ENCODE measurements at regions not wholly inside any gene's neighbourhood (a gene's known extent, or its start where the extent isn't known, plus 50 kb on each side); places are given as distances from the start of the nearest gene placed in this dataset.
A peak's percentile ranks its signal among the peaks of the same experiment; 100 is the strongest.

- TF ChIP-seq CTCF (conservative IDR thresholded peaks at IDR 0.05; ENCODE audit: control insufficient read depth, insufficient read depth, low read depth, low read length), result no peak
- DNase-seq (ENCODE audit: low read depth), result no peak
- no peak overlapping the region for H3K4me3 ChIP-seq (ENCODE audit: control insufficient read depth, low read depth, low read length)
Observed at GRCh38 chr10:108905821-108906220, 1017.5 kb downstream of the XPNPEP1 start.

- TF ChIP-seq CTCF (conservative IDR thresholded peaks at IDR 0.05; ENCODE audit: control insufficient read depth, insufficient read depth, low read depth, low read length), result no peak
- DNase-seq (ENCODE audit: low read depth), result no peak
- no peak overlapping the region for H3K4me3 ChIP-seq (ENCODE audit: control insufficient read depth, low read depth, low read length)
Observed at GRCh38 chr10:108905171-108905570, 1018.1 kb downstream of the XPNPEP1 start.

GRCh38 chr10:108904163-108904838, 1019.0 kb downstream of the XPNPEP1 start:
- DNase-seq (ENCODE audit: low read depth), result peak; percentile 68
- TF ChIP-seq CTCF (conservative IDR thresholded peaks at IDR 0.05; ENCODE audit: control insufficient read depth, insufficient read depth, low read depth, low read length), result no peak
- H3K4me3 ChIP-seq (ENCODE audit: control insufficient read depth, low read depth, low read length), result no peak overlapping the region

GRCh38 chr10:108902619-108903285, 1020.6 kb downstream of the XPNPEP1 start:
- no peak for TF ChIP-seq CTCF (conservative IDR thresholded peaks at IDR 0.05; ENCODE audit: control insufficient read depth, insufficient read depth, low read depth, low read length)
- no peak for DNase-seq (ENCODE audit: low read depth)
- no peak overlapping the region for H3K4me3 ChIP-seq (ENCODE audit: control insufficient read depth, low read depth, low read length)

GRCh38 chr10:108901781-108902618, 1021.3 kb downstream of the XPNPEP1 start:
- no peak for DNase-seq (ENCODE audit: low read depth)
- TF ChIP-seq CTCF (conservative IDR thresholded peaks at IDR 0.05; ENCODE audit: control insufficient read depth, insufficient read depth, low read depth, low read length), result no peak
- H3K4me3 ChIP-seq (ENCODE audit: control insufficient read depth, low read depth, low read length), result no peak overlapping the region

- no peak for DNase-seq (ENCODE audit: low read depth)
- no peak overlapping the region for H3K4me3 ChIP-seq (ENCODE audit: control insufficient read depth, low read depth, low read length)
- no peak for TF ChIP-seq CTCF (conservative IDR thresholded peaks at IDR 0.05; ENCODE audit: control insufficient read depth, insufficient read depth, low read depth, low read length)
Observed at GRCh38 chr10:108899670-108900069, 1023.6 kb downstream of the XPNPEP1 start.

Data from fibroblast of mammary gland (primary cell).